PC-3 (cell line): ENCODE measurements at regions not wholly inside any gene's neighbourhood (a gene's known extent, or its start where the extent isn't known, plus 50 kb on each side); places are given as distances from the start of the nearest gene placed in this dataset.

Source experiments
- EZH2 ChIP-seq: fragments of 300-600 bp; sonication (generic); IDR thresholded peaks from one replicate; pipeline ENCODE4 v1.6.1; 2017; ENCODE audit warnings: antibody characterized with exemption, mild to moderate bottlenecking, low read length; ENCODE audit not compliant: unreplicated experiment
- EZH2phosphoT487 ChIP-seq: fragments of 300-600 bp; sonication (generic); IDR thresholded peaks from 2 replicates; pipeline ENCODE4 v1.6.1; 2018; ENCODE audit warnings: mild to moderate bottlenecking, antibody characterized with exemption, low read length, borderline replicate concordance
- TF ChIP-seq, protein P1 (sequence below): fragments of 300-600 bp; sonication (generic); conservative IDR thresholded peaks from 2 replicates; pipeline ENCODE4 v1.5.1; 2017; ENCODE audit warnings: antibody characterized with exemption, low read depth, mild to moderate bottlenecking, low read length

DNA sequence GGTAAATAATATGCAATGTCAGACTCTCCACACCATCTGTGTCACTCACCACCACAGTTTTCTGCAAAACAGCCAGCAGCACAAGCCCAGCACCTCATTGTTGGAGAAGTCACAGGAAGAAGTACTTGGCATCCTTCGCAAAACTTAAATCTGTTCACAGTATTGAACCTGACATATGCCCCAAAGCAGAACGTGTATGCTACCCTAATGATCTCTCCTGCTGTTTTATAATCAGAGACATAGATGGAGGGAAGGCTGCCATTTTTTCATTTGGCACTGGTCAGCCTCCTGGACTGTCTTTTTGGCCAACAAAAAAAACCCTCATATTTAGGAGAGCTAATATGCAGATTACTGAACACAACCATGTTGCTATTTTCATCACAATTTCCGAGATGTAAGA is 1272.9 kb downstream of the ROBO1 start:
- TF ChIP-seq, protein P1, sequence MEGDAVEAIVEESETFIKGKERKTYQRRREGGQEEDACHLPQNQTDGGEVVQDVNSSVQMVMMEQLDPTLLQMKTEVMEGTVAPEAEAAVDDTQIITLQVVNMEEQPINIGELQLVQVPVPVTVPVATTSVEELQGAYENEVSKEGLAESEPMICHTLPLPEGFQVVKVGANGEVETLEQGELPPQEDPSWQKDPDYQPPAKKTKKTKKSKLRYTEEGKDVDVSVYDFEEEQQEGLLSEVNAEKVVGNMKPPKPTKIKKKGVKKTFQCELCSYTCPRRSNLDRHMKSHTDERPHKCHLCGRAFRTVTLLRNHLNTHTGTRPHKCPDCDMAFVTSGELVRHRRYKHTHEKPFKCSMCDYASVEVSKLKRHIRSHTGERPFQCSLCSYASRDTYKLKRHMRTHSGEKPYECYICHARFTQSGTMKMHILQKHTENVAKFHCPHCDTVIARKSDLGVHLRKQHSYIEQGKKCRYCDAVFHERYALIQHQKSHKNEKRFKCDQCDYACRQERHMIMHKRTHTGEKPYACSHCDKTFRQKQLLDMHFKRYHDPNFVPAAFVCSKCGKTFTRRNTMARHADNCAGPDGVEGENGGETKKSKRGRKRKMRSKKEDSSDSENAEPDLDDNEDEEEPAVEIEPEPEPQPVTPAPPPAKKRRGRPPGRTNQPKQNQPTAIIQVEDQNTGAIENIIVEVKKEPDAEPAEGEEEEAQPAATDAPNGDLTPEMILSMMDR, result no peak
- TF ChIP-seq EZH2, result no peak
- TF ChIP-seq EZH2phosphoT487, result no peak
